CD4-positive, alpha-beta T cell treated with Interleukin-1 beta for 1 hour (primary cell): ENCODE measurements at regions not wholly inside any gene's neighbourhood (a gene's known extent, or its start where the extent isn't known, plus 50 kb on each side); places are given as distances from the start of the nearest gene placed in this dataset.
"Not testable (repeated sequence)": the region's sequence is repeated elsewhere in the genome, so short reads cannot be mapped to it uniquely, and the experiment has no call there.

Experiments used
- DNase-seq, 2 donors: peaks; one replicate each; pipeline ENCODE4 v3.0.0-alpha.2; 2020 to 2022

DNA sequence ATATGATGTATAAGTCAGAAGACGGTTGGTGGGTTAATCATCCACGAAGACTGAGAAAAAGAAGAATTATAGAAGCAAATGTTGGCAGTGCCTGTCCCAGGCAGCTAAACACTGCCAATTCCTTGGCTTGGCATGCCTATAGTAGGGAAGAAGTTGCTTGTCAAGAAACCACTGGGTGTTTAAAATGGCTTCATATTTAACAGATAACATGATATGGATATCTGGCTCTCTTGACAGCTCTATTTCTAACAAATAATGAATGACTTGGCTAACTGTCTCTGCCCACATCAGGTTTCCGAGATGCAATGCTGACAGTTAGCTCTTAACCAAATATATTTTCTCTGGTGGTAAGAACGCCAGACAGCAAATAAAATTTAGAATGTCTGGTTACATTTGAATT lies 341.7 kb upstream of the KCNMB2 start:
- DNase-seq, result no peak

DNA sequence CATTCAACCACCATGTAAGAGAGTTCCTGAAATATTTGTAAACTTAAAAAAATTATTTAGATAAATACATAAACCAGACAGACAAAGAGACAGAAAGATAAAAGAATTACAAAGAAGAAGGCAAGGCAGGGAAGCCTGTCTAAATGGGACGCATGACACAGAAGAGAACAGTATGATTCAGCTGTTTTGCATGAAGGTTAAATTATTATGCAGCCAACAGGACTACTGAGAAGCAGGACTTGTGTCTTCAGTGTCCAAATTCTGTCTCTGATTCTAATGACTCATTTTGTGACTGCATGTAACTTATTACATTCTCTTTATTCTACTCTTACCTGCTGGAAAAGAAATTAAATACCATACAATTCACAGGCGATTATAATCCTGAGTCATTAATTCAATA lies 340.4 kb upstream of the KCNMB2 start:
- DNase-seq, result no peak

DNA sequence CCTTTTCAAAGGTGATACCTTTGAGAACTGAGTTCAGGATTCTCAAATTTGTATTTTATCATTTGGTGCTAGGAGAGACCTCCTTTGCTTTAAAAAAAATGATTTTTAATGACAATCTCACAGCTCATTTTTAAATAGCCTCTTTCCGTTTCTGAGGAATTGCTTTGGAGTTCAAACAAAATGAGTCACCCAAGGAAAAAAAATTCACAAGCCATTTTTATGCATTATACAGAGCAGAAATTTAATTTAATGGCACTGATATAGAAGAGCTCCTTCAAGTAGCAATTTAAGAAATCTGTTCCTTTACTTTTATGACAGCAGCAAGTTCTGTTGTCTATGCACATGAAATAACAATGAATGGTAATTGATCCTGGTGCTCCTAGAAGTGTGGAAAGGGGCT lies 337.9 kb upstream of the KCNMB2 start:
- DNase-seq, result no peak

DNA sequence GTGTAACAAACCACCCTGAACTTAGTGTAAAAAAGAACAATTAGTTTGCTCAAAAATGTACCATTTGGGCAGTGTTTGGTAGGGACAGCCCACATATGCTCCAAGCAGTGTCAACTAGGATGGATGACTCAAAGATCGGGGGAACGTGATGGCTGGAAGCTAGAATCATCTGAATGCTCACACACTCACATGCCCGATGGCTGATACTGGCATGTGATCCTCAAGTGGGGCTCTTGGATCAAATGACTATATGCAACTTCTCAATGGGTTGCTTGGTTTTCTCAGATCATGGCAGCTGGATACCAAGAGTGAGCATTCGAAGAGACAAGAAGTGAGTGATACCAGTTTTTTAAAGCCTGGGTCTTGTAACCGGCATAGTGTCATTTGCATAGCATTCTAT lies 335.9 kb upstream of the KCNMB2 start:
- DNase-seq, result no peak

DNA sequence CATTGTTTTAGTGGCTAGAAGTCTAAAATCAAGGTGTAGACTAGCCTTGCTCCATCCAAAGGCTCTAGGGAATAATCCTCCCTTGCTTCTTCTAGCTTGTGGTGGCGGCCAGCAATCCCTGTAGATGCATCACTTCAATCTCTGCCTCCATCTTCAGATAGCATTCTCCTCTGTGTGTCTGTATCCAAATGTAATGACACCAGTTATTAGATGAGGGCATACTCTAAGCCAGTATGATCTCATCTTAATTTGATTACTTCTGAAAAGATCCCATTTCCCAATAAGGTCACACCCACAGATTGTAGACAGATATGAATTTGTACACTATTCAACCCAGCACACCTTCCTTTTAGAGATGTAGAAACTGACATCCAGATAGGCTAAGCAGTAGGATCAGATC lies 334.5 kb upstream of the KCNMB2 start:
- no peak for DNase-seq

DNA sequence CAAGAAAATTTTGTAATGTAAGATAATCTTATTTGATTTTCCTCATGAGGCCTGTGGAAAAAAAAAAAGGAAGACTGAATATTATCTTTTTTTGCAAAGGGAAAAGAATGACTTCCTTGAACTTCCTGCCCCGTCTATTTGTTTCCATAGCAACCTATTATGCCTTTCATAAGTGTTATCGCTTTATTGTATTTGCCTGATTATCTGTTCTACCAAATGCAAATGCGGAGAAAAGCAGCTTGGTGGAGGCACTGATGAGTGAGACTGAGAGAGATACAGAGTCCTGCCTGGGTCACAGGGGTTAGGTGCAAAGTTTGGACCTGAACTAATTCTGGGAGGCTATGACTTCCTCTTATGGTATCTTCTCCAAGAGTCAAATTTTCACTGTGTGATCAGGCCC lies 334.0 kb upstream of the KCNMB2 start:
- DNase-seq, result no peak

DNA sequence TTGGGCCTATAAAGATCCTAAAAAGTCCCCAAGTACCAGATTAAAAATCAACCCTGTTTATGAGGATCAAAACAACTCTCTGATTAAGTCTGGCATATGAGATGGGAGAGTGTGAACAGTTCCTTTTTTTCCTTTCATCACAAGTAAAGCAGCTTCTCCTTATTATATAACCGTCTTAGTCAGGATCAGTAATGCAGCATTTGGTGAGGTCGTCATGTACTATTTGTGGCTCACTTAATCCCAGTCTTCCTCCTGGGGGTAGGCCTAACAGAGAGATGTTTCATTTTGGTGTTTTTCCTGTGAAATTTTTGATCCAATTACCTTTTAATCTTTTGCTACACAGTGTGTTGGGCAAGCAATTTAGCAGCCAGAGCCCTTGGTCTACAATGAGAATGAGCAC lies 333.1 kb upstream of the KCNMB2 start:
- no peak for DNase-seq

DNA sequence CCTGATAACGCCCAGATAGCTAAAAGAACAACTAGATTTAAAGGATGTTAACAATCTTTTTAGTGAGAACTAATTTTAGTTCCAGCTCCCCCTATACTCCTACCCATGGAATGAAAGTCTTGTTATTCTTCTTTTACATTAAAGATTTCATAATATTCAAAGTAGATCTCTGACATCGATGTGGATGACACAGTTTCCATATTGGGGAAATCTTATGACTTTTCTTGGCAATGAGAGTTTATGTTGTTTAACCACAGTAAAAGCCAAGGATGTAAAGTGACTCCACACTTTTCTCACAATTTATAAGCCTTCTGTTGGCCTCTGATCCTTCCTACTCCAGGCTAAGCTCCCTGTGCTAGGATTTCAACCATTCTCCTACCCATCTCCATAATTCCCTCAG lies 332.6 kb upstream of the KCNMB2 start:
- no peak for DNase-seq

DNA sequence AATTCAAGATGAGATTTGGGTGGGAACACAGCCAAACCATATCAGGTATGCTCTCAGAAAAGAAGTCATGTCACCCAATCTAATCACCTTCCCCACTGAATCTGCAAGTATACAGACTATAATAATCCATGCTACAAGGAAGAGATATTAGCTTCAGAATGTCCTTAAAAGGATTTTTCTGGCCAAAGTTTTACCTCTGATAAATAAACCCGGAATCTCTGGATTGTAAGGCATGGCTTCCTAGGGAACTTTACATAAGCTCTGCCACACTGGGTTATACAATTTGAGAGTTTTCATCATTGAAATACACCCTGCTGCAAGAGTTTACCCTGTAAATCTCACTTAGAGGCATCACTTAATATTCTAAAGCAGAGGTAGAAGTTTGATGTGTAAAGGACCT lies 330.5 kb upstream of the KCNMB2 start:
- no peak for DNase-seq

DNA sequence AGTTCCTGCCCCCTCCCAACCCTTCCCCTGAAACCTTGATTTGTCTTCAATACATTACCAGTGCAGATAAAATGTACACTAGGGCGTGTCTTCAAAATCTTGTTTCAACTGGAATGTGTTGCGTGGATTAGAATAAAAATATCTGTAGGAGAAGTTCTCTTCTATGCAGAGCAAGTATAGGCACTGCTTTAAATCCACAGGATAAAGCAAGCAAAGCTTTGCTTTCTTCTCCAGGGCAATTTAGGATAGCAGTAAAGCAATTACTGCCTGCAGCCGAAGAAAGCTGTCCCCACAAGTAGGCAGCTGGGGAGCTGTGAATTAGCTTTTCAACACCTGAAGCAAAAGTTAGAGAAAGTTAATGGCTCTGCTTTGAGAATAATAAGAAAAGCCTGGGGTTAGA lies 329.7 kb upstream of the KCNMB2 start:
- no peak for DNase-seq

DNA sequence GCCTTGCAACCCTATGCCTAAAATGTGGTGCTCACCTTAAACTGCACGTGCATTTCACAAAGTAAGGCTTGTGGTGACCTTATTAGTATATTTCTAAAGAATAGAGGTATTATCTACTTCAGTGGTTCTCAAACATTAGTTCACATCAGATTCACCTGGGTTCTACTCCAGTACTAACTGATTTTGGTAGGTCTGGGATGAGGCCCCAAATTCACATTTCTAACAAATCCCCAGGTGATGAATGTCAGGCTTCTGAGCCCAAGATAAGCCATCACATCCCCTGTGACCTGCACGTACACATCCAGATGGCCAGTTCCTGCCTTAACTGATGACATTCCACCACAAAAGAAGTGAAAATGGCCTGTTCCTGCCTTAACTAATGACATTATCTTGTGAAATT lies 329.1 kb upstream of the KCNMB2 start:
- DNase-seq, result not testable (repeated sequence)

DNA sequence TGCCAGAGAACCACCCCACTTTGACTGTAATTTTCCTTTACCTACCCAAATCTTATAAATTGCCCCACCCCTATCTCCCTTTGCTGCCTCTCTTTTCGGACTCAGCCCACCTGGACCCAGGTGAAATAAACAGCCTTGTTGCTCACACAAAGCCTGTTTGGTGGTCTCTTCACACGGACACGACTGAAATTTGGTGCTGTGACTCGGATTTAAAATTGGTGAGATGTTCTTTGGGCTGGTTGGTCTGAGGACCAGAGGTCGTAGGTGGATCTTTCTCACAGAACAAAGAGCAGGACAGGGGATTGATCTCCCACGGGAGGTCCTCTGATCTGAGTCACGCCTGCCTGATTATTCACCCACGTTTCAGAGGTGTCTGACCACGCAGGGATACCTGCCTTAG lies 328.6 kb upstream of the KCNMB2 start:
- DNase-seq, result not testable (repeated sequence)

DNA sequence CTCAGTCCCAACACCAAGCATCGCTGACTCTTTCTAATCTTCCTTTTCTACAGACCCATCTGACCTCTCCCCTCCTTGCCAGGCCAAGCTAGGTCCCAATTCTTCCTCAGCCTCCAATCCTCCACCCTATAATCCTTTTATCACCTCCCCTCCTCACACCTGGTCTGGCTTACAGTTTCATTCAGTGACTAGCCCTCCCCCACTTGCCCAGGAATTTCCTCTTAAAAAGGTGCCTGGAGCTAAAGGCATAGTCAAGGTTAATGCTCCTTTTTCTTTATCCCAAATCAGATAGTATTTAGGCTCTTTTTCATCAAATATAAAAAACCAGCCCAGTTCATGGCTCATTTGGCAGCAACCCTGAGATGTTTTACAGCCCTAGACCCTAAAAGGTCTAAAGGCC lies 327.1 kb upstream of the KCNMB2 start:
- not testable (repeated sequence) for DNase-seq

DNA sequence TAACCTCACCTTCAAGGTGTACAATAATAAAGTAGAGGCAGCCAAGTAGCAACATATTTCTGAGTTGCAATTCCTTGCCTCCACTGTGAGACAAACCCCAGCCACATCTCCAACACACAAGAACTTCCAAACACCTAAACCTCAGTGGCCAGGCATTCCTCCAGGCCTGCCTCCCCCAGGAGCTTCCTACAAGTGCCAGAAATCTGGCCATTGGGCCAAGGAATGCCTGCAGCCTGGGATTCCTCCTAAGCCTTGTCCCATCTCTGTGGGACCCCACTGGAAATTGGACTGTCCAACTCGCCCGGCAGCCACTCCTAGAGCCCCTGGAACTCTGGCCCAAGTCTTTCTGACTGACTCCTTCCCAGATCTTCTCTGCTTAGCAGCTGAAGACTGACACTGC lies 326.6 kb upstream of the KCNMB2 start:
- not testable (repeated sequence) for DNase-seq

DNA sequence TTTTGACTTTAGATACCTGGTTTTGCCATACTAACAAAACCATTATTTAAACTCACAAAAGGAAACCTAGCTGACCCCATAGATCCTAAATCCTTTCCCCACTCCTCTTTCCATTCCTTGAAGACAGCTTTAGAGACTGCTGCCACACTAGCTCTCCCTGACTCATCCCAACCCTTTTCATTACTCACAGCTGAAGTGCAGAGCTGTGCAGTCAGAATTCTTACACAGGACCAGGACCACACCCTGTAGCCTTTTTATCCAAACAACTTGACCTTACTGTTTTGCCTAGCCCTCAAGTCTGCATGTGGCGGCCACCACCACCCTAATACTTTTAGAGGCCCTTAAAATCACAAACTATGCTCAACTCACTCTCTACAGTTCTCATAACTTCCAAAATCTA lies 325.1 kb upstream of the KCNMB2 start:
- DNase-seq, result not testable (repeated sequence)

DNA sequence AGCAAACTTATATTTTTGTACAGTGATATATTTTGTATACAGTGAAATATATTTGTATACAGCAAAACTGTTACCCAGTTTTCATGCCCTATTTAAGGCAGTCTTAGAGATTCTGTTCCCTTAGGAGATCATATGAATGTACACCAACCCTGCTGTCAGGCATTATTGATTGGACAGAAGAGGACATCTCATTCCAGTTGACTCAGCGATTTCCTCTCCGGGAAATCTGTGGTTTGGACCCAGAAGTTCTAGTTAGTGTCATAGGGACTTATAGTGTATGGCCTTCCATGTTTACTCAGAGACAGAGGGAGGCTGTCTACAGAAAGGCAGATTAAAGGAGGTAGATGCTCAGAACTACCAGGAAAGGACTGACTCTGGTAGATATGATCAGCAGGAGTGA lies 318.8 kb upstream of the KCNMB2 start:
- DNase-seq, result no peak

DNA sequence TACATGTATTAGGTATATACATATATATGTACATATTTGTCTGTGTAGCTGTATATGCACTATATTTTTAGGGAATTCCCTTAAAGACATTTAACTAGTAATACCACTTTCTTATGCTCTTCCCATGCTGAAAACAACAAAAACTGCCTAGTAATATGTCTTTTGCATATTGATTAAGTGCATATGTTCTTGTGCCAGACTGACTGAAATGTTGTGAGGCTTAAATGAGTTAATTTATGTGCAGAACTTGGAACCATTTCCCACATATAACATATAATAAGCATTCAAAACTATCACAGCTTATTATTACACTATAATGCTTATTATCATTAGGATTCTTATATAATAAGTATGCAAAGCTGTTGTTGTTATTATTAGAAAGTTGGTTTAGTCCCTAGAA lies 318.0 kb upstream of the KCNMB2 start:
- DNase-seq, result no peak

DNA sequence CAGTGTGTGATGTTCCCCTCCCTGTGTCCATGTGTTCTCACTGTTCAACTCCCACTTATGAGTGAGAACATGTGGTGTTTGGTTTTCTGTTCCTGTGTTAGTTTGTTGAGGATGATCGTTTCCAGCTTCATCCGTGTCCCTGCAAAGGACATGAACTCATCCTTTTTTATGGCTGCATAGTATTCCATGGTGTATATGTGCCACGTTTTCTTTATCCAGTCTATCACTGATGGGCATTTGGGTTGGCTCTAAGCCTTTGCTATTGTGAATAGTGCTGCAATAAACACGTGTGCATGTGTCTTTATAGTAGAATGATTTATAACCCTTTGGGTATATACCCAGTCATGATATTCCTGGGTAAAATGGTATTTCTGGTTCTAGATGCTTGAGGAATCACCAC lies 316.6 kb upstream of the KCNMB2 start:
- not testable (repeated sequence) for DNase-seq

DNA sequence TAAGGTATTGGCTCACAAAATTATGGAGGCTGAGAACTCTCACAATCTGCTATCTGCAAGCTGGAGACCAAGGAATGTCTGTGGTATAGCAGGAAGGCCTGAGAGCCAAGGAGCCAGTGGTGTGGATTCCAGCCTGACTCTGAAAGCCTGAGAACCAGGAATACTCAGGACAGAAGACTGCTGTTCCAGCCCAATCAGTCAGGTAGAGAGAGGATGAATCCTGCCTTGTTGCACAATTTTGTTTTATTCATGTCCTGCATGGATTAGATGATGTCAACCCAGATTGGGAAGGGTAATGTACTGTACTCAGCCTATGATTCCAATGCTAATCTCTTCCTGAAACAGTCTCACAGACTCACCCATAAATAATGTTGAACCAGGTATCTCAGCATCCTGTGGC lies 312.4 kb upstream of the KCNMB2 start:
- DNase-seq, result no peak

DNA sequence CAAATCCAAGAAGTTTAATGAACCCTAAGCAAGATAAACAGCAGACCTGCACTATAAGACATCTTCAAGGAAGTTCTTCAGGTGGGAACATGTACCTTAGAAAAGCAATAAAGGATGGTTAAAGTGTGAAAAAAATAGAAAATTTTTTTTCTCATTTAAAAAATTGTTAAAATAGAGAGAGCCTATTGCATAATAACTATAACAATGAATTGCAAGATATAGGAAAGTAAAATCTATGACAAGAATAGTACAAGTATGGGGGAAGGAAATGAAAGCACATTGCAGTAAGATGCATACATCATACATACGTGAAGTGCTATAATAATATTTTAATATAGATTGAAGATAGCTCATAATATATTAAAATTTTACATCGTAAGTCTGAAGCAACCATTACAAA lies 310.1 kb upstream of the KCNMB2 start:
- DNase-seq, result no peak

DNA sequence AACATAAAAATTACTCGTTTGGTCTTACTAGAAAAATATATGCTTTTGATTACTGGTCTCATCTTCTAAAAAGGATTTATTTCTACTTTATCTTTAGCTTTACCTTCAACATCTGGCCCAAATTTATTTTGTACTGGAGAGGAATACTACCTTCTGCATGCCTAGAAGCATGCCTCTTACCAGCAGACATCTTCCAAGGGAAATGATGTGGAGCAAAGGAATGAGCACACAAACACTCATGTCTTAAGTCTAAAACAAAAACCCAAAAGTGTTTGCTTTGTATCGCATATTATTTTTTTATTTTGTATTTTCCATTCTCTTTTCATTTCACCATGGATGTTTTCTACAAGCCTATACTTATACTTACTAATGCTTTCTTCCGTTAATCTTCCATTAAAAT lies 304.6 kb upstream of the KCNMB2 start:
- no peak for DNase-seq

DNA sequence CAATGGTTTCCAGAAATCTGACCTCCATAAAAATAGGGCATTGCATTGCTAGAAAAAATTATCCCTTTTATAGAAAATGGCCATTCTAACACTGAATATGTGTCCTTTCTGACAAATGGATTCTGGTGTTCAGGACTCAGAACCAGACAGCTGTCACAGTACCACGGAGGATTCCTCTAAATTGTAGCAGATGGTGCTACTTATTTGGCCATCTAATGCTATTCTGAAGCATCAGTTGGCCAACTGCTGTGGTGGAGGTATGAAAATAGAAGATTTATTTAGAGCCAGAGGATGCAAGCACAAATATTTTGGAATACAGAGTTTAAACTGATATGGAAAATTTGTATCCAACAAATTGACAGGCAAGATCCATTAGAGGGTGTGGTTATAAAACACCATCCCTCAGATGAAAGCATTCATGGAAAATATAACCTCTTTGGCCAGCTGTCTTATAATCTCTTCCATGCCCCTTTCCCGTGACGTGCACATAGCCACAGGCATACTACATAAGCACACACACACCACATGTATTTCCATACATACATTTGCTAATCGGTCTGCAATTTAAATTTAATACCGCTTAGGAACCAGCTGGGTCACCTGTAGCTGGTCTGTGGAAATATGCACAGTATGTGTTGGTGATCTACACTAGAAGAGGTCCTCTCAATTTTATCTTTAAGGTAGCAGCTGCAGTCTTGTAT lies 302.7 kb upstream of the KCNMB2 start:
- DNase-seq, result no peak

DNA sequence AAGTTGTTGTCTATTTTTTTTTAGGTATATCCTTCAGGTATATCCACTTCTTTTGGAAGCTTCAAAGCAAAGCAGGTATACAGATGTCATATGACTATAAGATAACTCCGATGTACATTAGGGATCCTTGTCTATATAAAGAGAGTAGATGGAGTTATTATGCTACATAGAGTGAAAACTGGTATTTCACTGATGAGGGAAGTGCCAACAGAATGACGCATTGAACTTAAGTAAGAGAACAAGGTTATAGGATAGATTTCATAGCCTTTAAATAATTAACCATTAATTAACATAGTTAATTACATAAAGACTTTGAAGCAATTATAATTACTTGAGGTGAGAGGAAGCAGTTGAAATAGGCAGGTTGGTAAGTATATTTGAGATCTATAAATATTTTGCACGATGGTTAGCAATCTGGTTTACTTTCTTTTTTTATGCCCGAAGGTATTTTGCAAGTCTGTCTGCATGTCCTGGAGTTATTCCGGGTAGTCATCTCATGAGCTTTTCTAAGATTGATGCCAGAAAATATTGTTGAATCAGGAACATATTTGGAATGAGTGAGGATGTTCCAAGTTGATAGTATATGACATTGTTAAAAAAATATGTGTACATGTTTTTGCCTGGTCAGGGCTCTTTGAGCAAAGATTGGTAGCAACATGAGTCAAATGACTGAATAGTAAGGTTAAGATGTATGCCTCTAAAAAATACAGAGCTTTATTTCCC lies 299.5 kb upstream of the KCNMB2 start:
- DNase-seq, result no peak

DNA sequence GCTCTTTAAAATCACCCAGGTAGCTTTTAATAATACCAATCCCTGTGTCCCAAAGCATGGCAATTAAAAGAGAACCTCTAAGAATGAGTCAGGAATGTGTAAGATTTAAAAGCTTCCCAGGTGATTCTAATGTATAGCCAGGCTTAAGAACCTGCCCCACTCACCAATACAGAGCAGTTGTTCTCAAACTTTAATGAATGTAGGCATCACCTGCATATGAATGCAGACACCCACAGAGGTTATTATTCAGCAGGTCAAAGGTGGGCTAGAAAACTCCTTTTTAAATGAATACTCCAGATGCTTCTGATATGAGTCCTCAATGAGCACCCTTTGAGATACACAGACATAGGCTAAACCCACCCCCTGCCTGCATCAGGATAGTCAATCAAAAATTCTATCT lies 298.1 kb upstream of the KCNMB2 start:
- DNase-seq, result no peak
